Loucy (cell line): ENCODE measurements at regions not wholly inside any gene's neighbourhood (a gene's known extent, or its start where the extent isn't known, plus 50 kb on each side); places are given as distances from the start of the nearest gene placed in this dataset.

Experiments used
- CTCF ChIP-seq: fragments of 200-600 bp; sonication (generic); conservative IDR thresholded peaks from 2 replicates; pipeline ENCODE4 v1.5.1; 2014; ENCODE audit warnings: mild to moderate bottlenecking, antibody characterized with exemption, low read length
- EZH2phosphoT487 ChIP-seq: fragments of 200-600 bp; IDR thresholded peaks from 2 replicates; pipeline ENCODE4 v1.6.1; 2018; ENCODE audit warnings: antibody characterized with exemption, mild to moderate bottlenecking, moderate library complexity, borderline replicate concordance

GRCh38 chr3:184506561-184506991 is 55.0 kb upstream of the EPHB3 start:
- TF ChIP-seq CTCF, result no peak
- no peak for TF ChIP-seq EZH2phosphoT487
